CD4-positive, alpha-beta memory T cell (primary cell): ENCODE measurements at regions not wholly inside any gene's neighbourhood (a gene's known extent, or its start where the extent isn't known, plus 50 kb on each side); places are given as distances from the start of the nearest gene placed in this dataset.
"Not testable (repeated sequence)": the region's sequence is repeated elsewhere in the genome, so short reads cannot be mapped to it uniquely, and the experiment has no call there.

Experiments used
- CTCF ChIA-PET: fragments of 350-600 bp; sonication (Branson Sonifier 250); formaldehyde crosslinking; loops from one replicate; lab custom pipeline; 2021; ENCODE audit warnings: inconsistent platforms; ENCODE audit not compliant: partially characterized antibody; lab: Charles Lee
- POLR2A ChIA-PET: fragments of 350-600 bp; sonication (Branson Sonifier 250); formaldehyde crosslinking; loops from one replicate; lab custom pipeline; 2021; ENCODE audit not compliant: partially characterized antibody; lab: Charles Lee
- DNase-seq, 5 donors: peaks; one replicate each; pipeline versions ENCODE4 v3.0.0 to v3.0.0-alpha.2; 2020 to 2022; ENCODE audit warnings: mixed read lengths in 1 of 5
- H3K27ac ChIP-seq: one replicate; pipeline ENCODE4 v1.7.0; 2013; ENCODE audit warnings: low read depth, low read length
- H3K27me3 ChIP-seq: 2 replicates; pipeline ENCODE4 v1.7.0; 2013; ENCODE audit warnings: mild to moderate bottlenecking, low read length, moderate library complexity; ENCODE audit not compliant: insufficient read depth
- H3K36me3 ChIP-seq: 2 replicates; pipeline ENCODE4 v1.7.0; 2013; ENCODE audit warnings: mild to moderate bottlenecking, low read length, moderate library complexity; ENCODE audit not compliant: insufficient read depth
- H3K4me1 ChIP-seq: 2 replicates; pipeline ENCODE4 v1.7.0; 2013; ENCODE audit warnings: mild to moderate bottlenecking, low read length, moderate library complexity; ENCODE audit not compliant: insufficient read depth
- H3K4me3 ChIP-seq, 2 donors: one replicate each; pipeline ENCODE4 v1.7.0; 2013; ENCODE audit warnings: low read length in 2 of 2, mild to moderate bottlenecking in 1 of 2
- H3K9me3 ChIP-seq, 2 donors: one replicate each; pipeline ENCODE4 v1.7.0; 2013; ENCODE audit warnings: low read length in 2 of 2, control low read depth in 1 of 2; ENCODE audit not compliant: control insufficient read depth in 1 of 2
- H3K27ac Mint-ChIP-seq, 7 donors: one replicate each; pipeline ENCODE4 v1.8.0; 2020 to 2021; ENCODE audit warnings: mixed read lengths in 7 of 7, mild to moderate bottlenecking in 6 of 7, inconsistent platforms in 3 of 7, moderate library complexity in 3 of 7
- H3K27me3 Mint-ChIP-seq, 2 donors: one replicate each; pipeline ENCODE4 v1.8.0; 2020 to 2021; ENCODE audit warnings: mixed read lengths in 2 of 2
- H3K36me3 Mint-ChIP-seq, 2 donors: one replicate each; pipeline ENCODE4 v1.8.0; 2020 to 2021; ENCODE audit warnings: mixed read lengths in 2 of 2, inconsistent platforms in 1 of 2, mild to moderate bottlenecking in 1 of 2
- H3K4me1 Mint-ChIP-seq, 4 donors: one replicate each; pipeline ENCODE4 v1.8.0; 2020 to 2021; ENCODE audit warnings: mixed read lengths in 4 of 4, mild to moderate bottlenecking in 1 of 4
- H3K4me3 Mint-ChIP-seq, 8 donors: one replicate each; pipeline ENCODE4 v1.8.0; 2020 to 2021; ENCODE audit warnings: mixed read lengths in 8 of 8, mild to moderate bottlenecking in 7 of 8, moderate library complexity in 6 of 8, inconsistent platforms in 3 of 8
- H3K9me3 Mint-ChIP-seq, 8 donors: one replicate each; pipeline ENCODE4 v1.8.0; 2020 to 2021; ENCODE audit warnings: mixed read lengths in 8 of 8, mild to moderate bottlenecking in 5 of 8, inconsistent platforms in 3 of 8, moderate library complexity in 1 of 8
- intact Hi-C: fragments of 100-400 bp; cut with micrococcal nuclease; formaldehyde crosslinking; loops from one replicate; pipeline ENCODE4 v1.15.1; 2023

DNA sequence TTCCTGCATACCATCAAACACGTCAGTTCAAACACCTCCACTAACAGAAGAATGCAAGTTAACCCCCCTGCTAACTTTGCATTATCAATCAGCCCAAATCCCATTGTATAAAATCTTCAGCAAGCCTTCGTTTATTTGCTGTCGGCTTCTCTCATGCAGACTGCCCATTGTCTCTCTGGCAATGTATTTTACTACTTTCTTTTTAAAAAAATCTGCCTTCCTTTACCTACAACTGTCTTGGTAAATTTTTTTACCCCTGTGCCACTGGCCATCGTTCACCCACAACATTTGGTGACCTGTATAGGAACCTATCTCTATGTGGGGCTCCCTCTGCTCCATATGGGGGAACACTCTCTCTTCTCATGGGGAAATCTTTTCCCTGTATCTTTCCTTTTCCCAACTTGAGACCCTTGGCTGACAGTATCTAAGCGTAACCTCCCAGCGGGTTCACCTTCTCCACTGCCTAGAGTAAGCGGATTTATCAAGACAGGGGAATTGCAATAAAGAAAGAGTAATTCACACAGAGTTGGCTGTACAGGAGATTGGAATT is 244.6 kb downstream of the CPXCR1 start:
- POLR2A ChIA-PET, result no interaction called here
- H3K4me1 ChIP-seq, result no peaks in the 10 kb centered on the region
- no peak overlapping the region for H3K27ac ChIP-seq
- Mint-ChIP-seq H3K27ac (no peak overlapping the region), H3K27me3 (no peaks in the 10 kb centered on the region), H3K4me3 (no peak overlapping the region), H3K9me3 (peaks cover 0 to 5% (median 0%) of the 10 kb centered on the region in 8 donors), H3K36me3 (no peaks in the 10 kb centered on the region), H3K4me1 (no peaks in the 10 kb centered on the region)
- H3K4me3 ChIP-seq, result no peak overlapping the region
- no peak for DNase-seq
- intact Hi-C loops, result no loop called here
- no peaks in the 10 kb centered on the region for H3K9me3 ChIP-seq
- no peaks in the 10 kb centered on the region for H3K36me3 ChIP-seq
- CTCF ChIA-PET, result no interaction called here
- H3K27me3 ChIP-seq, result no peaks in the 10 kb centered on the region

DNA sequence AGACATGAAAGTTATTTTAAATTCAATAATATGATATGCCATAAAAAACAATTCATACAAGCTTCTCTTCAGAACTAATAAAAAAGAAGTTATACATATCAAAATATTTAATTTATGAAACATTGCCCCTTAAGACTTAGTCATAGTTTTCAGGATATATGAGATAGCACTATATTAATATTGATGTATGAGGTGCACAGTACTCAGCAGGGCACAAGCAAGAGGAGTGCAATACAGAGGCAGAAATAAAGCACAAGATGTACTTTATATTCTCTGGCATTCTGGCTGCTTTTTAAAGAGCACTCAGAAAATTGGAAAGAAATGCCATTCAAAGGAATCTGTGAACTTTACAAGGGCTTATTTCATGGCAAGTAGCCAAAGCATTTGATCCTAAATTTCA is 274.9 kb downstream of the CPXCR1 start:
- H3K27ac ChIP-seq, result no peak overlapping the region
- H3K9me3 ChIP-seq, result no peaks in the 10 kb centered on the region
- DNase-seq, result no peak
- Mint-ChIP-seq H3K27me3 (no peaks in the 10 kb centered on the region), H3K9me3 (peaks cover 0 to 4% (median under 1%) of the 10 kb centered on the region in 8 donors), H3K4me1 (no peaks in the 10 kb centered on the region), H3K27ac (no peak overlapping the region), H3K4me3 (no peak overlapping the region), H3K36me3 (no peaks in the 10 kb centered on the region)
- ChIA-PET POLR2A (no interaction called here), CTCF (no interaction called here)
- no peaks in the 10 kb centered on the region for H3K27me3 ChIP-seq
- no peak overlapping the region for H3K4me3 ChIP-seq
- H3K4me1 ChIP-seq, result no peaks in the 10 kb centered on the region
- no peaks in the 10 kb centered on the region for H3K36me3 ChIP-seq
- intact Hi-C loops, result no loop called here

DNA sequence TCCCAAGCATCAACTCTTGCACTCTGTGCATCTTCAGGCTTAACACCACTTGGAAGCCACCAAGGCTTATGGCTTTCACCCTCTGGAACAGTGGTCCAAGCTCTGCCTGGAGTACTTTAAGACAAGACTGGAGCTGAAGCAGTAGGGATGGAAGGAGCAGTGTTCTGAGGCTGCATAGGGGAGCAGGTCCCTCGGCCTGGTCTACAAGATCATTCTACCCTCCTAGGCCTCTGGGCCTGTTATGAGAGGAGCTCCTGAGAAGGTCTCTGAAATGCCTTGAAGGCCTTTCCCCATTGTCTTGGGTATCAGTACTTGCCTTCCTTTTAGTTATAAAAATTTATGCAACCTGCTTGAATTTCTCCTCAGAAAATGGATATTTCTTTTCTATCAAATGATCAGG is 286.7 kb downstream of the CPXCR1 start:
- intact Hi-C loops, result no loop called here
- POLR2A ChIA-PET, result no interaction called here
- CTCF ChIA-PET, result no interaction called here

DNA sequence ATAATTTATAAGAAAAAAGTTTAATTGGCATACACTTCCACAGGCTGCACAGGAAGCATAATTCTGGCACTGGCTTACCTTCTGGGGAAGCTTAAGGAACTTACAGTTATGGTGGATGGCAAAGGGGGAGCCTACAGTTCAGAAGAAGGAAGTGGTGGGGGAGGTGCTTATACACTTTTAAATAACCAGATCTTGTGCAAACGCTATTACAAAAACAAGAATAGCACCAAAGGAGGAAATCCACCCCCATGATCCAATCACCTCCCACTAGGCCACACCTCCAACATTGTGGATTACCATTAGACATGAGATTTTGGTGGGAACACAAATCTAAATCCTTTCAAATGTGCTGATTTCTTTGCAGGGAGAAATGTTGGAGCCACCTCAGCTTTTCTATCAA is 287.7 kb downstream of the CPXCR1 start:
- Histone ChIP-seq H3K36me3 (no peaks in the 10 kb centered on the region), H3K27me3 (no peaks in the 10 kb centered on the region), H3K27ac (no peak overlapping the region), H3K4me3 (no peak overlapping the region), H3K9me3 (no peaks in the 10 kb centered on the region), H3K4me1 (no peaks in the 10 kb centered on the region)
- no peaks in the 10 kb centered on the region for H3K4me1 Mint-ChIP-seq
- H3K4me3 Mint-ChIP-seq, result no peak overlapping the region
- no peak overlapping the region for H3K27ac Mint-ChIP-seq
- intact Hi-C loops, result no loop called here
- peaks cover 0 to 5% (median 4%) of the 10 kb centered on the region in 8 donors for H3K9me3 Mint-ChIP-seq
- no peaks in the 10 kb centered on the region for H3K36me3 Mint-ChIP-seq
- no peaks in the 10 kb centered on the region for H3K27me3 Mint-ChIP-seq
- ChIA-PET CTCF (no interaction called here), POLR2A (no interaction called here)
- no peak for DNase-seq

More for the DNA sequence above, 286.7 kb downstream of the CPXCR1 start:
- H3K4me3 Mint-ChIP-seq, result no peak overlapping the region
- Histone ChIP-seq H3K36me3 (no peaks in the 10 kb centered on the region), H3K27me3 (no peaks in the 10 kb centered on the region), H3K27ac (no peak overlapping the region), H3K9me3 (no peaks in the 10 kb centered on the region), H3K4me1 (no peaks in the 10 kb centered on the region), H3K4me3 (no peak overlapping the region)
- no peak overlapping the region for H3K27ac Mint-ChIP-seq
- no peaks in the 10 kb centered on the region for H3K27me3 Mint-ChIP-seq
- no peak for DNase-seq
- H3K36me3 Mint-ChIP-seq, result no peaks in the 10 kb centered on the region
- no peaks in the 10 kb centered on the region for H3K4me1 Mint-ChIP-seq
- H3K9me3 Mint-ChIP-seq, result peaks cover 0 to 6% (median 4%) of the 10 kb centered on the region in 8 donors

DNA sequence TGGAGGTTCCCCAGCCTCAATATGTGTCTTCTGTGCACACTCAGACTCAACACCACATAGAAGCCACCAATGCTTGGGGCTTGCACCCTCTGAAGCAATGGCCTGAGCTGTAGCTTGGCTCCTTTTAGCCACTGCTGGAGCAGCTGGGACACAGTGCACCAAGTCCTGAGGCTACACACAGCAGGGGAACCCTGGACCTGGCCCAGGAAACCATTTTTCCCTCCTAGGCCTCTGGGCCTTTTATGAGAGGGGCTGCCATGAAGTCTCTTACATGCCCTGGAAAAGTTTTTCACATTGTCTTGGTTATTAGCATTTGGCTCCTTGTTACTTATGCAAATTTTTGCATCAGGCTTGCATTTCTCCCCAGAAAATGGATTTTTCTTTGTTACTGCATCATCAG is 306.2 kb downstream of the CPXCR1 start:
- POLR2A ChIA-PET, result no interaction called here
- no peaks in the 10 kb centered on the region for H3K36me3 Mint-ChIP-seq

DNA sequence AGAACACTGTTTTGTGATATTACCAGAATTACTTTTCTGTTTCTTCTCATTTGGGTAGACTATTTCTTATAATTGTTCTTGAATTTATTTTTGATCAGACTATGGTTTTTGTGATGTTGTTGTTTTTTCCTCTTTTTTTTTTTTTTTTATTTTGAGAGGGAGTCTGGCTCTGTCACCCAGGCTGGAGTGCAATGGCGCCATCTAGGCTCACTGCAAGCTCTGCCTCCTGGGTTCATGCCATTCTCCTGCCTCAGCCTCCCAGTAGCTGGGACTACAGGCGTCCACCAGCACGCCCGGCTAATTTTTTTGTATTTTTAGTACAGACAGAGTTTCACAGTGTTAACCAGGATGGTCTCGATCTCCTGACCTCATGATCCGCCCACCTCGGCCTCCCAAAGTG is 352.6 kb downstream of the CPXCR1 start:
- H3K4me1 Mint-ChIP-seq, H3K4me3 Mint-ChIP-seq, DNase-seq, H3K9me3 ChIP-seq, H3K27me3 Mint-ChIP-seq, H3K36me3 Mint-ChIP-seq, CTCF ChIA-PET, intact Hi-C loops, H3K36me3 ChIP-seq, POLR2A ChIA-PET, H3K4me3 ChIP-seq, H3K27me3 ChIP-seq, H3K4me1 ChIP-seq, H3K27ac Mint-ChIP-seq, H3K27ac ChIP-seq: not testable (repeated sequence)
- H3K9me3 Mint-ChIP-seq, result peaks cover 0 to 13% (median under 1%) of the 10 kb centered on the region in 8 donors

More for the DNA sequence above, 306.2 kb downstream of the CPXCR1 start:
- Mint-ChIP-seq H3K4me3 (no peak overlapping the region), H3K9me3 (peaks cover 0 to 5% (median 0%) of the 10 kb centered on the region in 8 donors), H3K4me1 (no peaks in the 10 kb centered on the region), H3K27me3 (no peaks in the 10 kb centered on the region), H3K27ac (no peak overlapping the region)
- no peaks in the 10 kb centered on the region for H3K9me3 ChIP-seq
- H3K36me3 ChIP-seq, result no peaks in the 10 kb centered on the region
- H3K4me3 ChIP-seq, result no peak overlapping the region
- no peaks in the 10 kb centered on the region for H3K4me1 ChIP-seq
- H3K27me3 ChIP-seq, result no peaks in the 10 kb centered on the region
- H3K27ac ChIP-seq, result no peak overlapping the region
- intact Hi-C loops, result no loop called here
- CTCF ChIA-PET, result no interaction called here
- DNase-seq, result no peak

DNA sequence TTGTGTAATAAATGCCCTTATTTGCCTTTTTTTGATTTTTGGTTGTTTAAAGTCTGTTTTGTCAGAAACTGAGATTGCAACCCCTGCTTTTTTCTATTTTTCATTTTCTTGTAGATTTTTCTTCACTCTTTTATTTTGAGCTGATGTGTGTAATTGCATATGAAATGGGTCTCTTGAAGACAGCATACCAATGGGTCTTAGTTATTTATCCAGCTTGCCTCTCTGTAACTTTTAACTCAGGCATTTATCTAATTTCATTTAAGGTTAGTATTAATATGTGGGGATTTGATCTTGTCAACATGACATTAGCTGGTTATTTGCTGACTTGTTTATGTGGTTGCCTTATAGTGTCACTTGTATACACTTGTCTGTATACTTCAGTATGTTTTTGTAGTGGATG is 378.0 kb downstream of the CPXCR1 start:
- DNase-seq, result no peak
- ChIA-PET POLR2A (no interaction called here), CTCF (no interaction called here)
- H3K4me3 Mint-ChIP-seq, result no peak overlapping the region
- no peaks in the 10 kb centered on the region for H3K4me1 Mint-ChIP-seq
- intact Hi-C loops, result no loop called here
- H3K9me3 ChIP-seq, result no peaks in the 10 kb centered on the region
- H3K27ac ChIP-seq, result no peak overlapping the region
- H3K27me3 Mint-ChIP-seq, result no peaks in the 10 kb centered on the region
- no peaks in the 10 kb centered on the region for H3K27me3 ChIP-seq
- H3K27ac Mint-ChIP-seq, result no peak overlapping the region
- H3K36me3 ChIP-seq, result no peaks in the 10 kb centered on the region
- H3K4me3 ChIP-seq, result no peak overlapping the region
- H3K36me3 Mint-ChIP-seq, result no peaks in the 10 kb centered on the region
- peaks cover 0 to 15% (median 8%) of the 10 kb centered on the region in 8 donors for H3K9me3 Mint-ChIP-seq
- H3K4me1 ChIP-seq, result no peaks in the 10 kb centered on the region
